HEK293 (cell line): ENCODE measurements at regions not wholly inside any gene's neighbourhood (a gene's known extent, or its start where the extent isn't known, plus 50 kb on each side); places are given as distances from the start of the nearest gene placed in this dataset.

Experiments used
- CTCF ChIA-PET: fragments of 350-600 bp; formaldehyde crosslinking; extraction: SDS; loops from one replicate; lab custom pipeline; 2021; ENCODE audit warnings: antibody characterized with exemption; lab: Yijun Ruan, JAX
- POLR2A ChIA-PET: fragments of 300-600 bp; formaldehyde crosslinking; extraction: SDS; loops from one replicate; lab custom pipeline; 2020; ENCODE audit warnings: antibody characterized with exemption, inconsistent platforms; lab: Yijun Ruan, JAX
- H3K27ac ChIP-seq: fragments of 200-500 bp; sonication (Bioruptor generic); 2 replicates; pipeline ENCODE4 v1.5.1; 2014; ENCODE audit warnings: low read depth, low read length, control low read depth, inconsistent platforms; ENCODE audit errors: extremely low read depth
- H3K36me3 ChIP-seq, 2 experiments: fragments of 200-500 bp in 1 of 2; sonication (Bioruptor generic) in 1 of 2; 1 replicate in 1 of 2; 2 replicates in 1 of 2; pipeline ENCODE4 v1.5.1; 2014 to 2017; ENCODE audit warnings: inconsistent platforms in 2 of 2, low read length in 2 of 2; ENCODE audit not compliant: control insufficient read depth in 2 of 2, insufficient read depth in 1 of 2
- H3K4me1 ChIP-seq: fragments of 200-500 bp; sonication (Bioruptor generic); 2 replicates; pipeline ENCODE4 v1.5.1; 2014; ENCODE audit warnings: mild to moderate bottlenecking, low read length, inconsistent platforms; ENCODE audit not compliant: control insufficient read depth, insufficient read depth
- H3K4me3 ChIP-seq: 2 replicates; pipeline ENCODE4 v1.5.1; 2011; ENCODE audit warnings: low read depth, mild to moderate bottlenecking, control low read depth, low read length, moderate library complexity
- H3K9me3 ChIP-seq: fragments of 200-500 bp; sonication (Bioruptor generic); 2 replicates; pipeline ENCODE4 v1.5.1; 2014; ENCODE audit warnings: low read depth, low read length, inconsistent platforms; ENCODE audit not compliant: control insufficient read depth, insufficient read depth
- BCL11A ChIP-seq: fragments of 450-650 bp; formaldehyde crosslinking; IDR thresholded peaks from 2 replicates; pipeline ENCODE4 v1.5.1; 2016; ENCODE audit warnings: low read depth, missing biosample characterization, missing genetic modification characterization
- GLIS1 ChIP-seq: fragments of 450-650 bp; formaldehyde crosslinking; IDR thresholded peaks from 2 replicates; pipeline ENCODE4 v1.5.1; 2016; ENCODE audit warnings: missing biosample characterization, missing genetic modification characterization
- HOXA7 ChIP-seq: sonication (generic); formaldehyde crosslinking; IDR thresholded peaks from 2 replicates; pipeline ENCODE4 v1.8.1; 2022; ENCODE audit warnings: missing genetic modification reagents, borderline replicate concordance
- KLF10 ChIP-seq: fragments of 450-650 bp; IDR thresholded peaks from 2 replicates; pipeline ENCODE4 v1.5.1; 2018; ENCODE audit warnings: missing biosample characterization, mild to moderate bottlenecking, missing genetic modification characterization
- PATZ1 ChIP-seq: fragments of 450-650 bp; formaldehyde crosslinking; IDR thresholded peaks from 2 replicates; pipeline ENCODE4 v1.5.1; 2016; ENCODE audit warnings: missing biosample characterization, missing genetic modification characterization
- REPIN1 ChIP-seq: fragments of 450-650 bp; formaldehyde crosslinking; IDR thresholded peaks from 2 replicates; pipeline ENCODE4 v1.5.1; 2017; ENCODE audit warnings: missing biosample characterization, missing genetic modification characterization, low read depth
- SALL2 ChIP-seq: fragments of 450-650 bp; formaldehyde crosslinking; IDR thresholded peaks from 2 replicates; pipeline ENCODE4 v1.5.0; 2017; ENCODE audit warnings: missing biosample characterization, mild to moderate bottlenecking, missing genetic modification characterization, borderline replicate concordance
- SCRT1 ChIP-seq: fragments of 450-650 bp; formaldehyde crosslinking; IDR thresholded peaks from 2 replicates; pipeline ENCODE4 v1.5.1; 2016; ENCODE audit warnings: missing biosample characterization, missing genetic modification characterization, borderline replicate concordance
- SP2 ChIP-seq: fragments of 450-650 bp; formaldehyde crosslinking; IDR thresholded peaks from 2 replicates; pipeline ENCODE4 v1.5.1; 2016; ENCODE audit warnings: missing biosample characterization, missing genetic modification characterization
- YY1 ChIP-seq: fragments of 450-650 bp; formaldehyde crosslinking; IDR thresholded peaks from 2 replicates; pipeline ENCODE4 v1.5.1; 2018; ENCODE audit warnings: missing biosample characterization, missing genetic modification characterization
- ZEB2 ChIP-seq: fragments of 450-650 bp; formaldehyde crosslinking; IDR thresholded peaks from 2 replicates; pipeline ENCODE4 v1.5.1; 2016; ENCODE audit warnings: missing biosample characterization, missing genetic modification characterization
- ZIC2 ChIP-seq: fragments of 450-650 bp; formaldehyde crosslinking; IDR thresholded peaks from 2 replicates; pipeline ENCODE4 v1.5.1; 2016; ENCODE audit warnings: missing biosample characterization, missing genetic modification characterization
- ZNF157 ChIP-seq: fragments of 450-650 bp; formaldehyde crosslinking; IDR thresholded peaks from 2 replicates; pipeline ENCODE4 v1.5.1; 2016; ENCODE audit warnings: missing biosample characterization, missing genetic modification characterization
- ZNF16 ChIP-seq: fragments of 450-650 bp; formaldehyde crosslinking; IDR thresholded peaks from 2 replicates; pipeline ENCODE4 v1.5.1; 2016; ENCODE audit warnings: low read depth, missing biosample characterization, missing genetic modification characterization
- ZNF211 ChIP-seq: fragments of 450-650 bp; formaldehyde crosslinking; IDR thresholded peaks from 2 replicates; pipeline ENCODE4 v1.5.1; 2016; ENCODE audit warnings: low read depth, missing biosample characterization, missing genetic modification characterization
- ZNF274 ChIP-seq, 2 experiments: fragments of 200-500 bp in 1 of 2; fragments of 450-650 bp in 1 of 2; sonication (Bioruptor generic) in 1 of 2; formaldehyde crosslinking in 1 of 2; IDR thresholded peaks; 2 replicates each; pipeline versions ENCODE4 v1.5.1 to v1.6.1; 2014 to 2016; ENCODE audit warnings: borderline replicate concordance in 1 of 2, inconsistent platforms in 1 of 2, low read length in 1 of 2, missing biosample characterization in 1 of 2, missing genetic modification characterization in 1 of 2
- ZNF280C ChIP-seq: fragments of 450-650 bp; formaldehyde crosslinking; IDR thresholded peaks from 2 replicates; pipeline ENCODE4 v1.5.1; 2016; ENCODE audit warnings: missing biosample characterization, missing genetic modification characterization
- ZNF311 ChIP-seq: fragments of 450-650 bp; formaldehyde crosslinking; IDR thresholded peaks from 2 replicates; pipeline ENCODE4 v1.5.1; 2017; ENCODE audit warnings: missing biosample characterization, missing genetic modification characterization, borderline replicate concordance
- ZNF335 ChIP-seq: fragments of 450-650 bp; formaldehyde crosslinking; conservative IDR thresholded peaks from 2 replicates; pipeline ENCODE4 v1.5.1; 2016; ENCODE audit warnings: missing biosample characterization, missing genetic modification characterization
- ZNF398 ChIP-seq: fragments of 450-650 bp; formaldehyde crosslinking; IDR thresholded peaks from 2 replicates; pipeline ENCODE4 v1.5.1; 2017; ENCODE audit warnings: missing biosample characterization, missing genetic modification characterization
- ZNF558 ChIP-seq: fragments of 450-650 bp; formaldehyde crosslinking; IDR thresholded peaks from 2 replicates; pipeline ENCODE4 v1.5.1; 2016; ENCODE audit warnings: missing biosample characterization, missing genetic modification characterization
- ZNF580 ChIP-seq: fragments of 450-650 bp; formaldehyde crosslinking; IDR thresholded peaks from 2 replicates; pipeline ENCODE4 v1.5.1; 2016; ENCODE audit warnings: missing biosample characterization, missing genetic modification characterization
- ZNF600 ChIP-seq: fragments of 450-650 bp; formaldehyde crosslinking; IDR thresholded peaks from 2 replicates; pipeline ENCODE4 v1.5.1; 2016; ENCODE audit warnings: missing biosample characterization, missing genetic modification characterization
- ZNF626 ChIP-seq: fragments of 450-650 bp; sonication (Bioruptor Pico); formaldehyde crosslinking; IDR thresholded peaks from 2 replicates; pipeline ENCODE4 v1.5.1; 2018; ENCODE audit warnings: missing biosample characterization, missing genetic modification characterization, inconsistent platforms
- ZNF654 ChIP-seq: fragments of 450-650 bp; formaldehyde crosslinking; IDR thresholded peaks from 2 replicates; pipeline ENCODE4 v1.5.1; 2016; ENCODE audit warnings: low read depth, missing biosample characterization, missing genetic modification characterization
- ZNF677 ChIP-seq: fragments of 450-650 bp; IDR thresholded peaks from 2 replicates; pipeline ENCODE4 v1.5.0; 2018; ENCODE audit warnings: missing biosample characterization, mild to moderate bottlenecking, missing genetic modification characterization, moderate library complexity
- ZNF692 ChIP-seq: fragments of 450-650 bp; formaldehyde crosslinking; IDR thresholded peaks from 2 replicates; pipeline ENCODE4 v1.5.1; 2016; ENCODE audit warnings: missing biosample characterization, missing genetic modification characterization

GRCh38 chr1:229159668-229160544 lies 111.0 kb upstream of the RAB4A start:
- ChIA-PET CTCF (interaction anchor here (0.5 kb wide), 1 partner anchor 28 kb away, joined by 3 read pairs; no protein-coding TSS in a partner anchor), POLR2A (no interaction called here)
- H3K4me1 ChIP-seq, result no peaks in the 10 kb centered on the region; the same call in 1 of the 2 replicates
- H3K36me3 ChIP-seq, result no peaks in the 10 kb centered on the region
- no peak overlapping the region for H3K4me3 ChIP-seq
- no peak overlapping the region for H3K27ac ChIP-seq
- H3K9me3 ChIP-seq, result no peaks in the 10 kb centered on the region
- TF ChIP-seq ZNF274 (IDR thresholded peaks at IDR 0.05; ENCODE audit: low read length), result no peak
- no peak for TF ChIP-seq ZNF274 (tag by site-specific recombination; IDR thresholded peaks at IDR 0.05; ENCODE audit: borderline replicate concordance)
- no peak for TF ChIP-seq BCL11A (tag by site-specific recombination)
- 0 out of 2 replicates have a peak, but pooled peaks have one; percentile 24 for TF ChIP-seq ZNF398
- TF ChIP-seq ZNF600, result no peak
- TF ChIP-seq REPIN1 (tag by site-specific recombination), result no peak
- no peak for TF ChIP-seq ZEB2 (tag by site-specific recombination)
- TF ChIP-seq ZNF580 (tag by site-specific recombination), result no peak
- TF ChIP-seq ZNF558 (tag by site-specific recombination), result no peak
- TF ChIP-seq ZNF280C (tag by site-specific recombination), result no peak
- TF ChIP-seq PATZ1 (tag by site-specific recombination), result peak; percentile 50
- peak; percentile 91 for TF ChIP-seq ZIC2 (tag by site-specific recombination)
- TF ChIP-seq ZNF335 (tag by site-specific recombination), result no peak
- no peak for TF ChIP-seq SALL2
- peak; percentile 82 for TF ChIP-seq SCRT1 (tag by site-specific recombination)
- no peak for TF ChIP-seq HOXA7 (CRISPR knock-in tag)
- no peak for TF ChIP-seq KLF10
- TF ChIP-seq ZNF692 (tag by site-specific recombination), result peak; percentile 85
- TF ChIP-seq ZNF654, result no peak
- TF ChIP-seq SP2 (tag by site-specific recombination), result 0 out of 2 replicates have a peak, but pooled peaks have one; percentile 18
- no peak for TF ChIP-seq ZNF311 (tag by site-specific recombination)
- no peak for TF ChIP-seq ZNF677 (tag by site-specific recombination)
- no peak for TF ChIP-seq ZNF211 (tag by site-specific recombination)
- no peak for TF ChIP-seq YY1 (tag by site-specific recombination)
- peak; percentile 43; the same call in 1 of the 2 replicates for TF ChIP-seq GLIS1 (tag by site-specific recombination)
- TF ChIP-seq ZNF157 (tag by site-specific recombination), result no peak
- TF ChIP-seq ZNF626 (tag by site-specific recombination), result no peak
- TF ChIP-seq ZNF16 (tag by site-specific recombination), result no peak
